Neural progenitor cell (in vitro differentiated cells): ENCODE measurements at regions not wholly inside any gene's neighbourhood (a gene's known extent, or its start where the extent isn't known, plus 50 kb on each side); places are given as distances from the start of the nearest gene placed in this dataset.

Experiments used
- DNase-seq: peaks from one replicate; pipeline ENCODE4 v3.0.0-alpha.2; 2016; ENCODE audit warnings: low spot score
- H2AFZ ChIP-seq: fragments of 200-600 bp; sonication (generic); replicated peaks from 2 replicates; pipeline ENCODE4 v1.6.1; 2016; ENCODE audit warnings: antibody characterized with exemption
- H3F3A ChIP-seq: fragments of 200-600 bp; sonication (generic); 2 replicates; pipeline ENCODE4 v1.6.1; 2016; ENCODE audit warnings: antibody characterized with exemption, low read depth
- H3K27ac ChIP-seq: fragments of 200-600 bp; sonication (generic); 2 replicates; pipeline ENCODE4 v1.5.1; 2016; ENCODE audit warnings: mild to moderate bottlenecking
- H3K27me3 ChIP-seq: fragments of 200-600 bp; sonication (generic); 2 replicates; pipeline ENCODE4 v1.6.1; 2016; ENCODE audit warnings: mild to moderate bottlenecking, moderate library complexity
- H3K36me3 ChIP-seq: fragments of 200-600 bp; sonication (generic); 2 replicates; pipeline ENCODE4 v1.5.1; 2016
- H3K4me1 ChIP-seq: fragments of 200-600 bp; sonication (generic); 2 replicates; pipeline ENCODE4 v1.6.1; 2016; ENCODE audit warnings: mixed run types
- H3K4me2 ChIP-seq: fragments of 200-600 bp; sonication (generic); 2 replicates; pipeline ENCODE4 v1.6.1; 2016
- H3K4me3 ChIP-seq: fragments of 200-600 bp; sonication (generic); 2 replicates; pipeline ENCODE4 v1.5.1; 2016
- H3K79me2 ChIP-seq: fragments of 200-600 bp; sonication (generic); 2 replicates; pipeline ENCODE4 v1.6.1; 2016; ENCODE audit warnings: low read depth
- H3K9ac ChIP-seq: fragments of 200-600 bp; sonication (generic); 2 replicates; pipeline ENCODE4 v1.6.1; 2016
- H3K9me3 ChIP-seq: fragments of 200-600 bp; sonication (generic); 2 replicates; pipeline ENCODE4 v1.5.1; 2016; ENCODE audit warnings: low read depth
- H4K20me1 ChIP-seq: fragments of 200-600 bp; sonication (generic); 2 replicates; pipeline ENCODE4 v1.6.1; 2016; ENCODE audit warnings: low read depth
- H3K27ac Mint-ChIP-seq: 3 replicates; pipeline ENCODE4 v1.8.0; 2021; ENCODE audit warnings: mixed read lengths
- H3K27me3 Mint-ChIP-seq: 2 replicates; pipeline ENCODE4 v1.8.0; 2022; ENCODE audit warnings: low read depth, mild to moderate bottlenecking, inconsistent platforms, moderate library complexity, mixed read lengths; ENCODE audit not compliant: insufficient read depth
- H3K36me3 Mint-ChIP-seq: 3 replicates; pipeline ENCODE4 v1.8.0; 2021; ENCODE audit warnings: mixed read lengths
- H3K4me1 Mint-ChIP-seq: 3 replicates; pipeline ENCODE4 v1.8.0; 2021; ENCODE audit warnings: mixed read lengths
- H3K4me3 Mint-ChIP-seq: 3 replicates; pipeline ENCODE4 v1.8.0; 2021; ENCODE audit warnings: mild to moderate bottlenecking, moderate library complexity, mixed read lengths
- H3K9me3 Mint-ChIP-seq: 3 replicates; pipeline ENCODE4 v1.8.0; 2020; ENCODE audit warnings: mixed read lengths
- CTCF ChIP-seq: fragments of 200-600 bp; sonication (generic); IDR thresholded peaks from 2 replicates; pipeline ENCODE4 v1.5.1; 2017; ENCODE audit warnings: antibody characterized with exemption, mild to moderate bottlenecking
- EZH2 ChIP-seq: fragments of 200-600 bp; sonication (generic); IDR thresholded peaks from 2 replicates; pipeline ENCODE4 v1.6.1; 2017; ENCODE audit warnings: antibody characterized with exemption, mild to moderate bottlenecking, moderate library complexity
- EZH2phosphoT487 ChIP-seq: fragments of 200-600 bp; sonication (generic); IDR thresholded peaks from 2 replicates; pipeline ENCODE4 v1.6.1; 2017; ENCODE audit warnings: antibody characterized with exemption

GRCh38 chr4:135359128-135359527, 1157.5 kb upstream of the PABPC4L start:
- H3K4me3 ChIP-seq, result no peak overlapping the region
- Mint-ChIP-seq H3K27ac (no peak overlapping the region), H3K27me3 (peaks cover 2% of the 10 kb centered on the region), H3K4me3 (no peak overlapping the region), H3K36me3 (no peaks in the 10 kb centered on the region), H3K9me3 (no peaks in the 10 kb centered on the region), H3K4me1 (peaks cover 12% of the 10 kb centered on the region)
- no peak for DNase-seq
- H3F3A ChIP-seq, result no peaks in the 10 kb centered on the region
- H3K9ac ChIP-seq, result no peak overlapping the region
- TF ChIP-seq CTCF, result no peak
- no peak for TF ChIP-seq EZH2phosphoT487
- no peak for TF ChIP-seq EZH2
- H3K27me3 ChIP-seq, result no peaks in the 10 kb centered on the region
- H3K79me2 ChIP-seq, result no peaks in the 10 kb centered on the region
- peaks cover 9% of the 10 kb centered on the region for H3K4me1 ChIP-seq
- no peak overlapping the region for H3K4me2 ChIP-seq
- H3K9me3 ChIP-seq, result no peaks in the 10 kb centered on the region
- H2AFZ ChIP-seq, result no peak overlapping the region
- no peaks in the 10 kb centered on the region for H4K20me1 ChIP-seq
- H3K27ac ChIP-seq, result no peak overlapping the region
- H3K36me3 ChIP-seq, result no peaks in the 10 kb centered on the region

GRCh38 chr4:135357091-135357490, 1155.5 kb upstream of the PABPC4L start:
- Histone ChIP-seq H3F3A (no peaks in the 10 kb centered on the region), H3K9me3 (no peaks in the 10 kb centered on the region), H3K79me2 (no peaks in the 10 kb centered on the region), H3K9ac (no peak overlapping the region), H3K4me1 (peaks cover 9% of the 10 kb centered on the region), H4K20me1 (no peaks in the 10 kb centered on the region), H2AFZ (no peak overlapping the region), H3K4me3 (no peak overlapping the region), H3K27me3 (no peaks in the 10 kb centered on the region), H3K36me3 (no peaks in the 10 kb centered on the region), H3K27ac (no peak overlapping the region), H3K4me2 (no peak overlapping the region)
- H3K4me3 Mint-ChIP-seq, result no peak overlapping the region
- H3K4me1 Mint-ChIP-seq, result peaks cover 12% of the 10 kb centered on the region
- H3K36me3 Mint-ChIP-seq, result no peaks in the 10 kb centered on the region
- TF ChIP-seq CTCF, result no peak
- TF ChIP-seq EZH2phosphoT487, result no peak
- TF ChIP-seq EZH2, result no peak
- no peaks in the 10 kb centered on the region for H3K9me3 Mint-ChIP-seq
- no peak for DNase-seq
- no peak overlapping the region for H3K27ac Mint-ChIP-seq
- peaks cover 2% of the 10 kb centered on the region for H3K27me3 Mint-ChIP-seq

GRCh38 chr4:135354876-135355275, 1153.3 kb upstream of the PABPC4L start:
- Mint-ChIP-seq H3K27ac (no peak overlapping the region), H3K9me3 (no peaks in the 10 kb centered on the region), H3K27me3 (peaks cover 2% of the 10 kb centered on the region), H3K4me1 (peaks cover 6% of the 10 kb centered on the region), H3K4me3 (no peak overlapping the region), H3K36me3 (no peaks in the 10 kb centered on the region)
- TF ChIP-seq EZH2 (no peak), EZH2phosphoT487 (no peak), CTCF (no peak)
- H3K36me3 ChIP-seq, result no peaks in the 10 kb centered on the region
- H3K27ac ChIP-seq, result no peak overlapping the region
- no peak for DNase-seq
- H3F3A ChIP-seq, result no peaks in the 10 kb centered on the region
- no peaks in the 10 kb centered on the region for H3K27me3 ChIP-seq
- H3K9ac ChIP-seq, result no peak overlapping the region
- H3K79me2 ChIP-seq, result no peaks in the 10 kb centered on the region
- no peak overlapping the region for H2AFZ ChIP-seq
- no peak overlapping the region for H3K4me2 ChIP-seq
- H3K4me1 ChIP-seq, result no peaks in the 10 kb centered on the region
- no peaks in the 10 kb centered on the region for H3K9me3 ChIP-seq
- H3K4me3 ChIP-seq, result no peak overlapping the region
- no peaks in the 10 kb centered on the region for H4K20me1 ChIP-seq

- H2AFZ ChIP-seq, result peak overlapping the region; percentile 15
- no peaks in the 10 kb centered on the region for H3K36me3 ChIP-seq
- H3K79me2 ChIP-seq, result no peaks in the 10 kb centered on the region
- no peaks in the 10 kb centered on the region for H3K27me3 ChIP-seq
- no peak overlapping the region for H3K4me3 ChIP-seq
- no peak overlapping the region for H3K4me2 ChIP-seq
- Mint-ChIP-seq H3K36me3 (no peaks in the 10 kb centered on the region), H3K4me3 (no peak overlapping the region), H3K27me3 (peaks cover 2% of the 10 kb centered on the region), H3K4me1 (peaks cover 6% of the 10 kb centered on the region), H3K9me3 (no peaks in the 10 kb centered on the region), H3K27ac (no peak overlapping the region)
- no peak for DNase-seq
- H3K9ac ChIP-seq, result no peak overlapping the region
- H3K4me1 ChIP-seq, result no peaks in the 10 kb centered on the region
- no peaks in the 10 kb centered on the region for H4K20me1 ChIP-seq
- no peaks in the 10 kb centered on the region for H3K9me3 ChIP-seq
- TF ChIP-seq EZH2, result no peak
- no peak for TF ChIP-seq EZH2phosphoT487
- no peak for TF ChIP-seq CTCF
- no peak overlapping the region for H3K27ac ChIP-seq
- H3F3A ChIP-seq, result no peaks in the 10 kb centered on the region
Measured at GRCh38 chr4:135353008-135353407, 1151.4 kb upstream of the PABPC4L start.
